HepG2 (cell line): ENCODE measurements at regions not wholly inside any gene's neighbourhood (a gene's known extent, or its start where the extent isn't known, plus 50 kb on each side); places are given as distances from the start of the nearest gene placed in this dataset.

Experiments used
- ATAC-seq: fragments of 200-7000 bp; cut with Tn5 transposase; 3 replicates; pipeline ENCODE4 v1.9.1; 2020; ENCODE audit warnings: mild to moderate bottlenecking, moderate library complexity
- BruUV-seq: library from RNA; stranded (reverse); fragments of 400-500 nt; replicated peaks from 2 replicates; lab custom pipeline; 2021; lab: Mats Ljungman, UMichigan
- CTCF ChIA-PET: fragments of 300-600 bp; formaldehyde crosslinking; extraction: SDS; loops from one replicate; lab custom pipeline; 2021; ENCODE audit warnings: low total read pairs, inconsistent platforms, low intra/inter-chr PET ratio; lab: Yijun Ruan, JAX
- POLR2A ChIA-PET: fragments of 350-600 bp; sonication (Branson Sonifier 250); formaldehyde crosslinking; loops from one replicate; lab custom pipeline; 2020; ENCODE audit warnings: antibody characterized with exemption, inconsistent platforms; lab: Yijun Ruan, JAX
- DNase-seq: peaks from one replicate; pipeline ENCODE4 v3.0.0-alpha.2; 2015; ENCODE audit warnings: low spot score
- FAIRE-seq: peaks from 3 replicates; lab custom pipeline; 2011; peaks lifted over from hg19 to GRCh38; lab: Jason Lieb, UNC
- H2AFZ ChIP-seq: one replicate; pipeline ENCODE4 v1.6.1; 2011; ENCODE audit warnings: low read length, inconsistent platforms
- H3K27ac ChIP-seq: fragments of 300-600 bp; 3 replicates; pipeline ENCODE4 v1.8.0; 2011; ENCODE audit warnings: mixed run types, mild to moderate bottlenecking, mixed read lengths, low read length, inconsistent platforms; ENCODE audit not compliant: insufficient read depth; ENCODE audit errors: extremely low read length
- H3K27me3 ChIP-seq, 2 experiments: fragments of 200-600 bp in 1 of 2; 2 replicates in 1 of 2; 3 replicates in 1 of 2; pipeline versions ENCODE4 v1.6.0 to v1.8.0; 2011; ENCODE audit warnings: low read length in 2 of 2, mild to moderate bottlenecking in 2 of 2, moderate library complexity in 2 of 2, inconsistent platforms in 1 of 2; ENCODE audit not compliant: insufficient read depth in 2 of 2, control insufficient read depth in 1 of 2
- H3K36me3 ChIP-seq, 2 experiments: fragments of 200-600 bp in 1 of 2; replicated peaks in 1 of 2; 2 replicates in 1 of 2; 3 replicates in 1 of 2; pipeline versions ENCODE4 v1.5.1 to v1.8.0; 2011; ENCODE audit warnings: low read length in 2 of 2, inconsistent platforms in 1 of 2; ENCODE audit not compliant: insufficient read depth in 2 of 2, control insufficient read depth in 1 of 2
- H3K4me1 ChIP-seq: 2 replicates; pipeline ENCODE4 v1.5.1; 2012; ENCODE audit warnings: low read length, inconsistent platforms; ENCODE audit not compliant: insufficient read depth
- H3K4me2 ChIP-seq: 2 replicates; pipeline ENCODE4 v1.6.0; 2011; ENCODE audit warnings: low read depth, low read length, inconsistent platforms
- H3K4me3 ChIP-seq, 3 experiments: fragments of 200-600 bp in 1 of 3; sonication (generic), shearing (Covaris generic) in 1 of 3; replicated peaks in 1 of 3; 2 replicates each; pipeline ENCODE4 v1.5.1; 2011 to 2016; ENCODE audit warnings: low read length in 3 of 3, inconsistent platforms in 2 of 3, low read depth in 2 of 3, mild to moderate bottlenecking in 2 of 3, control low read depth in 1 of 3, mixed read lengths in 1 of 3; ENCODE audit not compliant: insufficient read depth in 1 of 3
- H3K79me2 ChIP-seq: one replicate; pipeline ENCODE4 v1.6.1; 2011; ENCODE audit warnings: low read length, inconsistent platforms; ENCODE audit not compliant: insufficient read depth
- H3K9ac ChIP-seq: 2 replicates; pipeline ENCODE4 v1.6.0; 2011; ENCODE audit warnings: mild to moderate bottlenecking, low read depth, low read length, inconsistent platforms; ENCODE audit not compliant: insufficient read depth
- H3K9me3 ChIP-seq: 2 replicates; pipeline ENCODE4 v1.5.1; 2012; ENCODE audit warnings: mild to moderate bottlenecking, low read length
- H4K20me1 ChIP-seq: 2 replicates; pipeline ENCODE4 v1.6.0; 2011; ENCODE audit warnings: inconsistent platforms, mild to moderate bottlenecking, low read length, moderate library complexity; ENCODE audit not compliant: insufficient read depth
- CREB3 ChIP-seq: sonication (generic); formaldehyde crosslinking; IDR thresholded peaks from 2 replicates; pipeline ENCODE4 v1.5.0; 2020; ENCODE audit warnings: missing genetic modification reagents
- E2F1 ChIP-seq: sonication (generic); formaldehyde crosslinking; IDR thresholded peaks from 2 replicates; pipeline ENCODE4 v1.5.0; 2020; ENCODE audit warnings: missing genetic modification reagents
- ELF3 ChIP-seq: IDR thresholded peaks from 2 replicates; pipeline ENCODE4 v1.6.1; 2016; ENCODE audit warnings: missing genetic modification reagents, missing compliant biosample characterization
- HMG20A ChIP-seq: IDR thresholded peaks from 2 replicates; pipeline ENCODE4 v1.6.1; 2016; ENCODE audit warnings: borderline replicate concordance
- HNRNPK ChIP-seq: fragments of 200-400 bp; formaldehyde crosslinking; IDR thresholded peaks from 2 replicates; pipeline ENCODE4 v1.6.1; 2018; ENCODE audit warnings: low read length, low read depth, moderate library complexity, mild to moderate bottlenecking; ENCODE audit not compliant: poor library complexity, severe bottlenecking
- PAF1 ChIP-seq: IDR thresholded peaks from 2 replicates; pipeline ENCODE4 v1.6.1; 2016; ENCODE audit warnings: missing genetic modification reagents, missing compliant biosample characterization
- ZBTB34 ChIP-seq: sonication (generic); formaldehyde crosslinking; IDR thresholded peaks from 2 replicates; pipeline ENCODE4 v1.8.0; 2022; ENCODE audit warnings: mild to moderate bottlenecking, missing genetic modification reagents
- ZNF24 ChIP-seq: fragments of 450-650 bp; IDR thresholded peaks from 2 replicates; pipeline ENCODE4 v1.6.1; 2017; ENCODE audit warnings: antibody characterized with exemption, mild to moderate bottlenecking
- ZNF564 ChIP-seq: sonication (generic); formaldehyde crosslinking; IDR thresholded peaks from 2 replicates; pipeline ENCODE4 v1.8.1; 2023; ENCODE audit warnings: mild to moderate bottlenecking, missing genetic modification reagents
- ZNF589 ChIP-seq: sonication (generic); formaldehyde crosslinking; conservative IDR thresholded peaks from 2 replicates; pipeline ENCODE4 v1.8.0; 2022; ENCODE audit warnings: mild to moderate bottlenecking, moderate library complexity, missing genetic modification reagents
- WGBS: methylation state at CpG from one replicate; pipeline ENCODE4 v1.1.6; 2017; ENCODE audit warnings: low lambda C conversion rate; 5-methylcytosine and 5-hydroxymethylcytosine counted together
- in situ Hi-C: cut with HindIII; loops from 2 replicates; pipeline ENCODE4 v1.10.0; 2017; ENCODE audit warnings: low pct_unique_long_range_greater_than_20kb; ENCODE audit not compliant: extremely low pct_ligation_motif_present
- intact Hi-C: fragments of 100-400 bp; cut with micrococcal nuclease; formaldehyde crosslinking; loops from one replicate; pipeline ENCODE4 v1.10.0; 2022; ENCODE audit not compliant: unreplicated experiment

GRCh38 chr5:173448856-173449255, 120.6 kb upstream of the STC2 start:
- no peaks in the 10 kb centered on the region for H4K20me1 ChIP-seq
- POLR2A ChIA-PET: no interaction called here

More at GRCh38 chr5:173448856-173449255, 120.6 kb upstream of the STC2 start:
- no TSS peak for BruUV-seq
- CTCF ChIA-PET: no interaction called here
- no peak for ATAC-seq
- no peaks in the 10 kb centered on the region for H3K79me2 ChIP-seq
- no peak for FAIRE-seq
- no peak overlapping the region for H3K4me2 ChIP-seq
- no peak overlapping the region for H2AFZ ChIP-seq
- no peak overlapping the region for H3K9ac ChIP-seq
- peaks cover 2 to 8% of the 10 kb centered on the region in 2 experiments; a peak in 2 of 5 replicates for H3K27me3 ChIP-seq
- no peak for DNase-seq
- H3K4me3 ChIP-seq: no peak overlapping the region
- in situ Hi-C loops: no loop called here
- WGBS: 33% methylated on average over 6 of the region's 6 CpGs
- TF ChIP-seq ZNF589 (CRISPR knock-in tag) (no peak), ELF3 (CRISPR knock-in tag) (no peak), HNRNPK (no peak), ZNF24 (no peak), ZBTB34 (CRISPR knock-in tag) (no peak), CREB3 (CRISPR knock-in tag) (no peak), ZNF564 (CRISPR knock-in tag) (no peak), HMG20A (CRISPR knock-in tag) (no peak), PAF1 (CRISPR knock-in tag) (no peak), E2F1 (CRISPR knock-in tag) (no peak)
- TF ChIP-seq, all 625 proteins: peak for 0
- no peaks in the 10 kb centered on the region for H3K9me3 ChIP-seq
- H3K36me3 ChIP-seq: no peaks in the 10 kb centered on the region
- no peak overlapping the region for H3K27ac ChIP-seq
- no peaks in the 10 kb centered on the region for H3K4me1 ChIP-seq
- intact Hi-C loops: no loop called here
